GM12878 (cell line): ENCODE measurements at regions not wholly inside any gene's neighbourhood (a gene's known extent, or its start where the extent isn't known, plus 50 kb on each side); places are given as distances from the start of the nearest gene placed in this dataset.

Experiments
- ATAC-seq: fragments of 200-7000 bp; cut with Tn5 transposase; 3 replicates; pipeline ENCODE4 v1.9.1; 2020; ENCODE audit warnings: mild to moderate bottlenecking, moderate library complexity
- BruUV-seq: library from RNA; stranded (reverse); fragments of 400-500 nt; replicated peaks from 2 replicates; lab custom pipeline; 2021; lab: Mats Ljungman, UMichigan
- CTCF ChIA-PET: fragments of 300-600 bp; sonication (Branson Sonifier 250); formaldehyde crosslinking; extraction: SDS; loops from one replicate; lab custom pipeline; 2021; ENCODE audit warnings: inconsistent platforms; lab: Yijun Ruan, JAX
- POLR2A ChIA-PET: fragments of 350-600 bp; formaldehyde crosslinking; extraction: SDS; loops from one replicate; lab custom pipeline; 2021; ENCODE audit warnings: inconsistent platforms; lab: Charles Lee
- RAD21 ChIA-PET: fragments of 300-600 bp; sonication (Branson Sonifier 250); formaldehyde crosslinking; loops from one replicate; lab custom pipeline; 2023; ENCODE audit warnings: antibody characterized with exemption; ENCODE audit not compliant: unreplicated experiment; lab: Charles Lee
- SMC1A ChIA-PET: fragments of 300-600 bp; sonication (Branson Sonifier 250); formaldehyde crosslinking; loops from one replicate; lab custom pipeline; 2023; ENCODE audit not compliant: unreplicated experiment, uncharacterized antibody; lab: Charles Lee
- DNase-seq: peaks from one replicate; pipeline ENCODE4 v3.0.0-alpha.2; 2011; ENCODE audit warnings: low read depth, low spot score
- FAIRE-seq: peaks from 3 replicates; lab custom pipeline; 2011; peaks lifted over from hg19 to GRCh38; lab: Jason Lieb, UNC
- H2AFZ ChIP-seq: 2 replicates; pipeline ENCODE4 v1.6.0; 2011; ENCODE audit warnings: low read depth, low read length, control low read depth; ENCODE audit not compliant: control insufficient read depth
- H3K27ac ChIP-seq: 2 replicates; pipeline ENCODE4 v1.5.1; 2011; ENCODE audit warnings: control low read depth; ENCODE audit not compliant: control insufficient read depth, insufficient read depth
- H3K27me3 ChIP-seq, 2 experiments: replicated peaks in 1 of 2; 2 replicates each; pipeline versions ENCODE4 v1.6.0 to v1.6.1; 2011; ENCODE audit warnings: low read length in 1 of 2; ENCODE audit not compliant: control insufficient read depth in 2 of 2, insufficient read depth in 2 of 2
- H3K36me3 ChIP-seq, 2 experiments: 2 replicates each; pipeline ENCODE4 v1.5.1; 2011; ENCODE audit warnings: low read length in 1 of 2; ENCODE audit not compliant: control insufficient read depth in 2 of 2, insufficient read depth in 2 of 2
- H3K4me1 ChIP-seq: 2 replicates; pipeline ENCODE4 v1.6.1; 2011; ENCODE audit warnings: mild to moderate bottlenecking, low read length, moderate library complexity, mixed read lengths; ENCODE audit not compliant: control insufficient read depth, insufficient read depth
- H3K4me2 ChIP-seq: 2 replicates; pipeline ENCODE4 v1.6.0; 2011; ENCODE audit warnings: control low read depth; ENCODE audit not compliant: control insufficient read depth, insufficient read depth
- H3K4me3 ChIP-seq: fragments of 200-600 bp; sonication (generic); 2 replicates; pipeline ENCODE4 v1.5.1; 2016
- H3K79me2 ChIP-seq: 2 replicates; pipeline ENCODE4 v1.6.0; 2011; ENCODE audit warnings: low read length; ENCODE audit not compliant: control insufficient read depth, insufficient read depth
- H3K9ac ChIP-seq: 2 replicates; pipeline ENCODE4 v1.8.0; 2011; ENCODE audit warnings: low read length, control low read depth, mixed read lengths; ENCODE audit not compliant: control insufficient read depth, insufficient read depth
- H3K9me3 ChIP-seq: replicated peaks from 3 replicates; pipeline ENCODE4 v1.5.1; 2011; ENCODE audit warnings: mild to moderate bottlenecking, low read length; ENCODE audit not compliant: control insufficient read depth, insufficient read depth
- H4K20me1 ChIP-seq: 2 replicates; pipeline ENCODE4 v1.6.0; 2011; ENCODE audit not compliant: control insufficient read depth, insufficient read depth
- HCFC1 ChIP-seq: fragments of 150-350 bp; IDR thresholded peaks from 2 replicates; pipeline ENCODE4 v1.6.1; 2014; ENCODE audit warnings: low read length
- NFYB ChIP-seq: IDR thresholded peaks from 2 replicates; pipeline ENCODE4 v1.6.1; 2011; ENCODE audit warnings: low read depth, mild to moderate bottlenecking, low read length, improper control_type of control experiment, moderate library complexity; ENCODE audit not compliant: insufficient read depth
- RBBP5 ChIP-seq: fragments of 200-600 bp; sonication (generic); conservative IDR thresholded peaks from 2 replicates; pipeline ENCODE4 v1.6.1; 2016
- SIX5 ChIP-seq: IDR thresholded peaks from 2 replicates; pipeline ENCODE4 v1.6.1; 2011; ENCODE audit warnings: mild to moderate bottlenecking, low read depth, low read length, moderate library complexity; ENCODE audit not compliant: severe bottlenecking
- SMAD1 ChIP-seq: fragments of 450-650 bp; IDR thresholded peaks from 2 replicates; pipeline ENCODE4 v1.6.1; 2018; ENCODE audit warnings: mild to moderate bottlenecking, low read depth; ENCODE audit not compliant: partially characterized antibody
- ZNF592 ChIP-seq: fragments of 450-650 bp; IDR thresholded peaks from 2 replicates; pipeline ENCODE4 v1.6.1; 2017; ENCODE audit warnings: mild to moderate bottlenecking, moderate library complexity
- WGBS: methylation state at CpG from one replicate; pipeline ENCODE4 v1.1.6; 2016; ENCODE audit warnings: low lambda C conversion rate; ENCODE audit not compliant: insufficient replicate concordance, insufficient coverage; ENCODE audit errors: missing lambda C conversion rate; 5-methylcytosine and 5-hydroxymethylcytosine counted together
- in situ Hi-C: fragments of 300-500 bp; cut with MboI; formaldehyde crosslinking; loops from 9 replicates; pipeline ENCODE4 v1.14.3; 2018; ENCODE audit warnings: mixed read lengths
- intact Hi-C: fragments of 100-400 bp; cut with micrococcal nuclease; formaldehyde crosslinking; loops from one replicate; pipeline ENCODE4 v1.14.2; 2022; ENCODE audit not compliant: unreplicated experiment
- TF ChIP-seq, protein P1 (sequence below): IDR thresholded peaks from 2 replicates; pipeline ENCODE4 v1.6.1; 2011; ENCODE audit warnings: mild to moderate bottlenecking, low read depth, low read length, moderate library complexity; ENCODE audit not compliant: insufficient replicate concordance
- TF ChIP-seq, protein P2 (sequence below): IDR thresholded peaks from 2 replicates; pipeline ENCODE4 v1.6.1; 2012; ENCODE audit warnings: mild to moderate bottlenecking, low read depth, low read length
- TF ChIP-seq, protein P3 (sequence below): IDR thresholded peaks from 2 replicates; pipeline ENCODE4 v1.6.1; 2012; ENCODE audit warnings: low read depth, low read length, improper control_type of control experiment

- CTCF ChIA-PET = no interaction called here
- Histone ChIP-seq H3K9me3 (no peaks in the 10 kb centered on the region; the same call in 2 of the 3 replicates), H3K9ac (no peak overlapping the region), H3K36me3 (no peaks in the 10 kb centered on the region), H3K27me3 (no peaks in the 10 kb centered on the region), H3K4me2 (no peak overlapping the region), H4K20me1 (no peaks in the 10 kb centered on the region), H2AFZ (no peak overlapping the region), H3K27ac (no peak overlapping the region), H3K4me3 (no peak overlapping the region), H3K79me2 (no peaks in the 10 kb centered on the region), H3K4me1 (no peaks in the 10 kb centered on the region)
- WGBS = 39% methylated on average over 23 of the region's 23 CpGs
- ATAC-seq (no peak), FAIRE-seq (no peak), DNase-seq (no peak)
- POLR2A ChIA-PET = no interaction called here
- in situ Hi-C loops (no loop called here), intact Hi-C loops (no loop called here)
- RAD21 ChIA-PET = no interaction called here
- no TSS peak for BruUV-seq
- SMC1A ChIA-PET = no interaction called here
- TF ChIP-seq, protein P1, sequence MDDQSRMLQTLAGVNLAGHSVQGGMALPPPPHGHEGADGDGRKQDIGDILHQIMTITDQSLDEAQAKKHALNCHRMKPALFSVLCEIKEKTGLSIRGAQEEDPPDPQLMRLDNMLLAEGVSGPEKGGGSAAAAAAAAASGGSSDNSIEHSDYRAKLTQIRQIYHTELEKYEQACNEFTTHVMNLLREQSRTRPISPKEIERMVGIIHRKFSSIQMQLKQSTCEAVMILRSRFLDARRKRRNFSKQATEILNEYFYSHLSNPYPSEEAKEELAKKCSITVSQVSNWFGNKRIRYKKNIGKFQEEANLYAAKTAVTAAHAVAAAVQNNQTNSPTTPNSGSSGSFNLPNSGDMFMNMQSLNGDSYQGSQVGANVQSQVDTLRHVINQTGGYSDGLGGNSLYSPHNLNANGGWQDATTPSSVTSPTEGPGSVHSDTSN = no peak
- TF ChIP-seq HCFC1 (no peak), SIX5 (no peak), RBBP5 (no peak), NFYB (no peak), ZNF592 (no peak), SMAD1 (no peak)
- TF ChIP-seq, protein P2, sequence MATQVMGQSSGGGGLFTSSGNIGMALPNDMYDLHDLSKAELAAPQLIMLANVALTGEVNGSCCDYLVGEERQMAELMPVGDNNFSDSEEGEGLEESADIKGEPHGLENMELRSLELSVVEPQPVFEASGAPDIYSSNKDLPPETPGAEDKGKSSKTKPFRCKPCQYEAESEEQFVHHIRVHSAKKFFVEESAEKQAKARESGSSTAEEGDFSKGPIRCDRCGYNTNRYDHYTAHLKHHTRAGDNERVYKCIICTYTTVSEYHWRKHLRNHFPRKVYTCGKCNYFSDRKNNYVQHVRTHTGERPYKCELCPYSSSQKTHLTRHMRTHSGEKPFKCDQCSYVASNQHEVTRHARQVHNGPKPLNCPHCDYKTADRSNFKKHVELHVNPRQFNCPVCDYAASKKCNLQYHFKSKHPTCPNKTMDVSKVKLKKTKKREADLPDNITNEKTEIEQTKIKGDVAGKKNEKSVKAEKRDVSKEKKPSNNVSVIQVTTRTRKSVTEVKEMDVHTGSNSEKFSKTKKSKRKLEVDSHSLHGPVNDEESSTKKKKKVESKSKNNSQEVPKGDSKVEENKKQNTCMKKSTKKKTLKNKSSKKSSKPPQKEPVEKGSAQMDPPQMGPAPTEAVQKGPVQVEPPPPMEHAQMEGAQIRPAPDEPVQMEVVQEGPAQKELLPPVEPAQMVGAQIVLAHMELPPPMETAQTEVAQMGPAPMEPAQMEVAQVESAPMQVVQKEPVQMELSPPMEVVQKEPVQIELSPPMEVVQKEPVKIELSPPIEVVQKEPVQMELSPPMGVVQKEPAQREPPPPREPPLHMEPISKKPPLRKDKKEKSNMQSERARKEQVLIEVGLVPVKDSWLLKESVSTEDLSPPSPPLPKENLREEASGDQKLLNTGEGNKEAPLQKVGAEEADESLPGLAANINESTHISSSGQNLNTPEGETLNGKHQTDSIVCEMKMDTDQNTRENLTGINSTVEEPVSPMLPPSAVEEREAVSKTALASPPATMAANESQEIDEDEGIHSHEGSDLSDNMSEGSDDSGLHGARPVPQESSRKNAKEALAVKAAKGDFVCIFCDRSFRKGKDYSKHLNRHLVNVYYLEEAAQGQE = no peak
- TF ChIP-seq, protein P3, sequence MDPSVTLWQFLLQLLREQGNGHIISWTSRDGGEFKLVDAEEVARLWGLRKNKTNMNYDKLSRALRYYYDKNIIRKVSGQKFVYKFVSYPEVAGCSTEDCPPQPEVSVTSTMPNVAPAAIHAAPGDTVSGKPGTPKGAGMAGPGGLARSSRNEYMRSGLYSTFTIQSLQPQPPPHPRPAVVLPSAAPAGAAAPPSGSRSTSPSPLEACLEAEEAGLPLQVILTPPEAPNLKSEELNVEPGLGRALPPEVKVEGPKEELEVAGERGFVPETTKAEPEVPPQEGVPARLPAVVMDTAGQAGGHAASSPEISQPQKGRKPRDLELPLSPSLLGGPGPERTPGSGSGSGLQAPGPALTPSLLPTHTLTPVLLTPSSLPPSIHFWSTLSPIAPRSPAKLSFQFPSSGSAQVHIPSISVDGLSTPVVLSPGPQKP = no peak
These were observed 427.6 kb downstream of the IRX1 start for GRCh38 chr5:4023091-4023752.
